ENCODE measurements at regions not wholly inside any gene's neighbourhood (a gene's known extent, or its start where the extent isn't known, plus 50 kb on each side); places are given as distances from the start of the nearest gene placed in this dataset.

DNA sequence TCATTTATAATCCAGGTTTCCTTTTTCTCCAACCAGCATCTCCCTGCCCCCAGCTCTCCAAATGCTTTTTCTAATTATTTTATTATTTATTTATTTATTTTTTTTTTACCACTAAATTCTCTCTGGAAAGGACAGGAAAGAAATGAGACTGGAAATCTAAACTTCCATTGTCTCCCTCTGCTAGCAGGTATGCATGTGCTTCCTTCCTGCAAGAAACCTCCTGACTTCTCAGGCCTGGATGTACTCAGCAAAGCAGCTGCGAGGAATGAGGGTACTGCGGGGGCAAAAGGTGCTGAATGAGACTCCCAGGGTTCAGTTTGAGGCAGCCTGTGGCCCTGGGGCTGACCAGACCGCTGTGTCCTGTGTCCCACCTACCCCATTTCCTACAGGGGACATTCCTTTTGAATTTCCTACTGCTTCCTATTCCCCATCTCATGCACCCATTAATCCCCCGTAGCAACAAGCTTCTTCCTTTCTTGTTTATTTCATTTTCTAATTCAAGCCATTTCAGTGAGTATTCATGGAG is 324.6 kb upstream of the IGFBP3 start (continued):
- no peak for TF ChIP-seq IRF4 (IDR thresholded peaks at IDR 0.05; ENCODE audit: low read depth, low read length)
- no peak for TF ChIP-seq NFXL1 (IDR thresholded peaks at IDR 0.05; ENCODE audit: borderline replicate concordance)

DNA sequence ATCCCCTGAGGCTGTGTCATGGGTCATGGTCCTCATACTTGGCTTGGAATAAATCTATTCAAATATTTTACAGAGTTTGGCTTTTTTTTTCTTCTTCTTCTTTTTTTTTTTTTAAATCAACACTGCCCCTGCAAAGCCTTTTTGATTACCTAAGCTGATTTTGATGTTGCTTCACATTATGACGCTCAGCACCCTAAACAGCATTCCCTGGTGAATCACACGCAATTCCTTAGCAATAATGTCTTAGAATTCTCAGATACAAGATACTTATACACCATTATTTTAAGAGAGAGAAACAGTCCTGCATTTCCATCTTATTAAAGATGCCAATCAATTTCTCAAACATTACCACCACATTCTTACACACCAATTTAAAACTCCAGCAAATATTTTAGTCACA is 323.7 kb upstream of the IGFBP3 start:
- Histone ChIP-seq H2AFZ (ENCODE audit: control insufficient read depth, low read depth, low read length) (no peak overlapping the region), H3K4me1 (ENCODE audit: control insufficient read depth, insufficient read depth, low read length) (no peaks in the 10 kb centered on the region), H3K27me3 (replicated peaks in 1 of 2; ENCODE audit: control insufficient read depth in 2 of 2, insufficient read depth in 2 of 2, low read length in 1 of 2) (no peaks in the 10 kb centered on the region), H3K79me2 (ENCODE audit: control insufficient read depth, insufficient read depth, low read length) (no peaks in the 10 kb centered on the region), H3K9ac (ENCODE audit: control insufficient read depth, insufficient read depth, low read length) (no peak overlapping the region), H3K27ac (ENCODE audit: control insufficient read depth, insufficient read depth) (no peak overlapping the region), H3K4me2 (ENCODE audit: control insufficient read depth, insufficient read depth) (no peak overlapping the region), H3K4me3 (no peak overlapping the region), H3K36me3 (ENCODE audit: control insufficient read depth in 2 of 2, insufficient read depth in 2 of 2, low read length in 1 of 2) (no peaks in the 10 kb centered on the region), H3K9me3 (replicated peaks; ENCODE audit: control insufficient read depth, insufficient read depth, low read length) (no peaks in the 10 kb centered on the region), H4K20me1 (ENCODE audit: control insufficient read depth, insufficient read depth) (no peaks in the 10 kb centered on the region)
- CTCF ChIA-PET = no interaction called here
- in situ Hi-C loops (cut with MboI) (no loop called here), intact Hi-C loops (cut with micrococcal nuclease; ENCODE audit: unreplicated experiment) (no loop called here)
- no peak for DNase-seq (ENCODE audit: low read depth, low spot score)
- no peak for FAIRE-seq
- ATAC-seq = no peak
- SMC1A ChIA-PET (ENCODE audit: uncharacterized antibody, unreplicated experiment) = interaction anchor here (0.6 to 1.6 kb wide), 3 partner anchors 9 to 907 kb away, joined by 4 to 5 read pairs (median 4); no protein-coding TSS in a partner anchor
- no TSS peak for BruUV-seq (replicated peaks)
- POLR2A ChIA-PET = no interaction called here
- RAD21 ChIA-PET (ENCODE audit: unreplicated experiment) = no interaction called here
- WGBS (ENCODE audit: insufficient coverage, insufficient replicate concordance, low lambda C conversion rate, missing lambda C conversion rate) = 53% methylated on average over 2 of the region's 2 CpGs
- TF ChIP-seq KDM1A (IDR thresholded peaks at IDR 0.05; ENCODE audit: borderline replicate concordance) = no peak
- TF ChIP-seq, protein P1, sequence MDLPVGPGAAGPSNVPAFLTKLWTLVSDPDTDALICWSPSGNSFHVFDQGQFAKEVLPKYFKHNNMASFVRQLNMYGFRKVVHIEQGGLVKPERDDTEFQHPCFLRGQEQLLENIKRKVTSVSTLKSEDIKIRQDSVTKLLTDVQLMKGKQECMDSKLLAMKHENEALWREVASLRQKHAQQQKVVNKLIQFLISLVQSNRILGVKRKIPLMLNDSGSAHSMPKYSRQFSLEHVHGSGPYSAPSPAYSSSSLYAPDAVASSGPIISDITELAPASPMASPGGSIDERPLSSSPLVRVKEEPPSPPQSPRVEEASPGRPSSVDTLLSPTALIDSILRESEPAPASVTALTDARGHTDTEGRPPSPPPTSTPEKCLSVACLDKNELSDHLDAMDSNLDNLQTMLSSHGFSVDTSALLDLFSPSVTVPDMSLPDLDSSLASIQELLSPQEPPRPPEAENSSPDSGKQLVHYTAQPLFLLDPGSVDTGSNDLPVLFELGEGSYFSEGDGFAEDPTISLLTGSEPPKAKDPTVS (IDR thresholded peaks at IDR 0.05; ENCODE audit: low read depth, low read length) = no peak
- TF ChIP-seq, protein P2, sequence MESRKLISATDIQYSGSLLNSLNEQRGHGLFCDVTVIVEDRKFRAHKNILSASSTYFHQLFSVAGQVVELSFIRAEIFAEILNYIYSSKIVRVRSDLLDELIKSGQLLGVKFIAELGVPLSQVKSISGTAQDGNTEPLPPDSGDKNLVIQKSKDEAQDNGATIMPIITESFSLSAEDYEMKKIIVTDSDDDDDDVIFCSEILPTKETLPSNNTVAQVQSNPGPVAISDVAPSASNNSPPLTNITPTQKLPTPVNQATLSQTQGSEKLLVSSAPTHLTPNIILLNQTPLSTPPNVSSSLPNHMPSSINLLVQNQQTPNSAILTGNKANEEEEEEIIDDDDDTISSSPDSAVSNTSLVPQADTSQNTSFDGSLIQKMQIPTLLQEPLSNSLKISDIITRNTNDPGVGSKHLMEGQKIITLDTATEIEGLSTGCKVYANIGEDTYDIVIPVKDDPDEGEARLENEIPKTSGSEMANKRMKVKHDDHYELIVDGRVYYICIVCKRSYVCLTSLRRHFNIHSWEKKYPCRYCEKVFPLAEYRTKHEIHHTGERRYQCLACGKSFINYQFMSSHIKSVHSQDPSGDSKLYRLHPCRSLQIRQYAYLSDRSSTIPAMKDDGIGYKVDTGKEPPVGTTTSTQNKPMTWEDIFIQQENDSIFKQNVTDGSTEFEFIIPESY (IDR thresholded peaks at IDR 0.05) = no peak
- TF ChIP-seq, protein P3, sequence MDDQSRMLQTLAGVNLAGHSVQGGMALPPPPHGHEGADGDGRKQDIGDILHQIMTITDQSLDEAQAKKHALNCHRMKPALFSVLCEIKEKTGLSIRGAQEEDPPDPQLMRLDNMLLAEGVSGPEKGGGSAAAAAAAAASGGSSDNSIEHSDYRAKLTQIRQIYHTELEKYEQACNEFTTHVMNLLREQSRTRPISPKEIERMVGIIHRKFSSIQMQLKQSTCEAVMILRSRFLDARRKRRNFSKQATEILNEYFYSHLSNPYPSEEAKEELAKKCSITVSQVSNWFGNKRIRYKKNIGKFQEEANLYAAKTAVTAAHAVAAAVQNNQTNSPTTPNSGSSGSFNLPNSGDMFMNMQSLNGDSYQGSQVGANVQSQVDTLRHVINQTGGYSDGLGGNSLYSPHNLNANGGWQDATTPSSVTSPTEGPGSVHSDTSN (IDR thresholded peaks at IDR 0.05; ENCODE audit: insufficient replicate concordance, low read depth, low read length) = no peak
- no peak for TF ChIP-seq YY1 (IDR thresholded peaks at IDR 0.05; ENCODE audit: low read depth, low read length)
- TF ChIP-seq CBFB (IDR thresholded peaks at IDR 0.05; ENCODE audit: low read depth) = no peak
- TF ChIP-seq PAX5 (IDR thresholded peaks at IDR 0.05; ENCODE audit: borderline replicate concordance, low read depth, low read length) = no peak
- TF ChIP-seq, protein P4, sequence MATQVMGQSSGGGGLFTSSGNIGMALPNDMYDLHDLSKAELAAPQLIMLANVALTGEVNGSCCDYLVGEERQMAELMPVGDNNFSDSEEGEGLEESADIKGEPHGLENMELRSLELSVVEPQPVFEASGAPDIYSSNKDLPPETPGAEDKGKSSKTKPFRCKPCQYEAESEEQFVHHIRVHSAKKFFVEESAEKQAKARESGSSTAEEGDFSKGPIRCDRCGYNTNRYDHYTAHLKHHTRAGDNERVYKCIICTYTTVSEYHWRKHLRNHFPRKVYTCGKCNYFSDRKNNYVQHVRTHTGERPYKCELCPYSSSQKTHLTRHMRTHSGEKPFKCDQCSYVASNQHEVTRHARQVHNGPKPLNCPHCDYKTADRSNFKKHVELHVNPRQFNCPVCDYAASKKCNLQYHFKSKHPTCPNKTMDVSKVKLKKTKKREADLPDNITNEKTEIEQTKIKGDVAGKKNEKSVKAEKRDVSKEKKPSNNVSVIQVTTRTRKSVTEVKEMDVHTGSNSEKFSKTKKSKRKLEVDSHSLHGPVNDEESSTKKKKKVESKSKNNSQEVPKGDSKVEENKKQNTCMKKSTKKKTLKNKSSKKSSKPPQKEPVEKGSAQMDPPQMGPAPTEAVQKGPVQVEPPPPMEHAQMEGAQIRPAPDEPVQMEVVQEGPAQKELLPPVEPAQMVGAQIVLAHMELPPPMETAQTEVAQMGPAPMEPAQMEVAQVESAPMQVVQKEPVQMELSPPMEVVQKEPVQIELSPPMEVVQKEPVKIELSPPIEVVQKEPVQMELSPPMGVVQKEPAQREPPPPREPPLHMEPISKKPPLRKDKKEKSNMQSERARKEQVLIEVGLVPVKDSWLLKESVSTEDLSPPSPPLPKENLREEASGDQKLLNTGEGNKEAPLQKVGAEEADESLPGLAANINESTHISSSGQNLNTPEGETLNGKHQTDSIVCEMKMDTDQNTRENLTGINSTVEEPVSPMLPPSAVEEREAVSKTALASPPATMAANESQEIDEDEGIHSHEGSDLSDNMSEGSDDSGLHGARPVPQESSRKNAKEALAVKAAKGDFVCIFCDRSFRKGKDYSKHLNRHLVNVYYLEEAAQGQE (IDR thresholded peaks at IDR 0.05; ENCODE audit: low read depth, low read length) = no peak
- TF ChIP-seq, protein P5, sequence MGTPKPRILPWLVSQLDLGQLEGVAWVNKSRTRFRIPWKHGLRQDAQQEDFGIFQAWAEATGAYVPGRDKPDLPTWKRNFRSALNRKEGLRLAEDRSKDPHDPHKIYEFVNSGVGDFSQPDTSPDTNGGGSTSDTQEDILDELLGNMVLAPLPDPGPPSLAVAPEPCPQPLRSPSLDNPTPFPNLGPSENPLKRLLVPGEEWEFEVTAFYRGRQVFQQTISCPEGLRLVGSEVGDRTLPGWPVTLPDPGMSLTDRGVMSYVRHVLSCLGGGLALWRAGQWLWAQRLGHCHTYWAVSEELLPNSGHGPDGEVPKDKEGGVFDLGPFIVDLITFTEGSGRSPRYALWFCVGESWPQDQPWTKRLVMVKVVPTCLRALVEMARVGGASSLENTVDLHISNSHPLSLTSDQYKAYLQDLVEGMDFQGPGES (IDR thresholded peaks at IDR 0.05) = no peak
- TF ChIP-seq, protein P6, sequence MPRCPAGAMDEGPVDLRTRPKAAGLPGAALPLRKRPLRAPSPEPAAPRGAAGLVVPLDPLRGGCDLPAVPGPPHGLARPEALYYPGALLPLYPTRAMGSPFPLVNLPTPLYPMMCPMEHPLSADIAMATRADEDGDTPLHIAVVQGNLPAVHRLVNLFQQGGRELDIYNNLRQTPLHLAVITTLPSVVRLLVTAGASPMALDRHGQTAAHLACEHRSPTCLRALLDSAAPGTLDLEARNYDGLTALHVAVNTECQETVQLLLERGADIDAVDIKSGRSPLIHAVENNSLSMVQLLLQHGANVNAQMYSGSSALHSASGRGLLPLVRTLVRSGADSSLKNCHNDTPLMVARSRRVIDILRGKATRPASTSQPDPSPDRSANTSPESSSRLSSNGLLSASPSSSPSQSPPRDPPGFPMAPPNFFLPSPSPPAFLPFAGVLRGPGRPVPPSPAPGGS (IDR thresholded peaks at IDR 0.05; ENCODE audit: borderline replicate concordance, insufficient read depth, low read depth, low read length, poor library complexity, severe bottlenecking) = no peak
